Putamen (tissue), 1 donor: ENCODE measurements at regions not wholly inside any gene's neighbourhood (a gene's known extent, or its start where the extent isn't known, plus 50 kb on each side); places are given as distances from the start of the nearest gene placed in this dataset.

ENCODE experiments used
- DNase-seq: peaks from one replicate; pipeline ENCODE4 v3.0.0-alpha.2; 2016; ENCODE audit warnings: low spot score

DNA sequence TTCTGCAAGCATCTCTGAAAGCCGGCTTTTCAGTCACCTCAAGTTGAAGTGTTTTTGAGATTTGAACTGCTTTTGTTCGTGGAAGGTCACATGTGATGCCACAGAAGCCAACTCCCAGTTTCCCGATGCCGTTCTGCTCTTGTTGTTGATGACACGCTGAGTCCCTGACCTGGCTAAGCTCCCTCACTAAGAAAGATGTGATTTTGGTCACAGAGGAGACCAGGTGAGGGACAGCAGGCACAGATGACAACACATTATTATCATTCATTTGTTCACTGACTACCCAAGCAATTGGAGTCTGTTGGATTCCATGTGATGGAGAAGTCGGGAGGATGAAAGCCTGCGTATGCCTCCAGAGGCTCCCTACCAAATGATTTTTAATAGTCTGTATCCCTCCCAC lies 822.4 kb upstream of the RBFOX1 start:
- no peak for DNase-seq

- DNase-seq: no peak
Observed at GRCh38 chr16:6499413-6499812, 833.2 kb upstream of the RBFOX1 start.

GRCh38 chr16:6498858-6499257 lies 833.8 kb upstream of the RBFOX1 start:
- DNase-seq: no peak

DNA sequence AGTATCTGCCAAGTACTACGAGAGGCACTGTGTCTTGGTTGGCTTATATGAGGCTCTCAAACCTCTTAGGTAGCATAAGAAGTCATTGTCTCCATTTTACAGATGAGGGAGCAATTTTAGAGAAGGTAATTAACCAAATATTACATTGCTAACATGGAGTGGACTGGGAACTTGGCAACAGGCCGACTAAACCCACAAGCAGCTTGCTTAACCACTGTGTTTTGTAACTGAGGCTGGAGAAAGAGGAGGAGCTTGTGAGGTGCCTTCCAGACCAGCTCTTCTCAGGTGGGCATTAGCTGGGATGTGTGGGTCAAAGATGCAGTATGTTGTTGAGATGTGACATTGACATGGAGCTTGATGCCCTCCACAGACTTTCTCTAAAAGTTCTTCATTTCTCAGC lies 835.6 kb upstream of the RBFOX1 start:
- DNase-seq: no peak

GRCh38 chr16:6495486-6496210 lies 837.0 kb upstream of the RBFOX1 start:
- DNase-seq: no peak

GRCh38 chr16:6494716-6495115 lies 837.9 kb upstream of the RBFOX1 start:
- no peak for DNase-seq

GRCh38 chr16:6493555-6493954 lies 839.1 kb upstream of the RBFOX1 start:
- DNase-seq: no peak

- DNase-seq: no peak
Observed at GRCh38 chr16:6492742-6493141, 839.9 kb upstream of the RBFOX1 start.

DNA sequence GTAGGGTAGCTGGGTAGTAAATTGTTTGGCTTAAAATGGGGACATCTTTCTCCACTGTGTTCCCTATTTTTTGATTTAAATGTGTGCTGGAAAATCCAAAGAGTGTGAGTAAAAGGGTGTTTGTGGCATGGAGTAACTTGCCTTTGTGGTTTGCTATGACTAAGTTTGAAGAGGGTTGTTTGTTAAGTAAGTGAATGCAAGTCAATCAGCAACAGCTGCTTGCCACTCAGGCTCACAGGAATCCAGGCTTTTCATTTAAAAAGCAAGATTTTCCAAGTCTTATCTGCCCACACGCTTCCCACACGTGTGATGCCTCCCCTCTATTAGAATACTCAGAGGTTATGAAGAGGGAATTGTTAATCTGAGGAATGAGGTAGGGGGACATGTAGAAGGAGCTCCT lies 847.7 kb upstream of the RBFOX1 start:
- DNase-seq: peak; percentile 24

GRCh38 chr16:6484081-6484480 lies 848.6 kb upstream of the RBFOX1 start:
- DNase-seq: no peak

- peak; percentile 19 for DNase-seq
Observed at GRCh38 chr16:6483469-6484033, 849.1 kb upstream of the RBFOX1 start.

- peak; percentile 32 for DNase-seq
Observed at GRCh38 chr16:6482696-6483468, 849.8 kb upstream of the RBFOX1 start.

- no peak for DNase-seq
Observed at GRCh38 chr16:6481894-6482293, 850.8 kb upstream of the RBFOX1 start.

DNA sequence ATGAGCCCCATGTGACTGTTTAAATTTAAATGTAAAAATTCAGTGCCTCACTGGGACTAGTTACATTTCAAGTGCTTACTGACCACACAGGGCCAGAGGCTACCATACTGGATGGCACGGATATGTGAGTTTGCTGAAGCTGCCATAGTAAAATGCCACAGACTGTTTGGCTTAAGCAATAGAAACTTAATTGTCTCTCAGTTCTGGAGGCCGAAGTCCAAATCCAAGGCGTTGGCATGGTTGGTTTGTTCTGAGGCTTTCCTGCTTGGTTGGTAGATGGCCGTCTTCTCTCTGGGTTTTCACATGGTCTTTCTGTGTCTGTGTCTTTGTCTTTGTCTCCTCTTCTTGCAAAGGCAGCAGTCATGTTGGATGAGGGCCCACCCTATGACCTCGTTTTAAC lies 878.9 kb upstream of the RBFOX1 start:
- DNase-seq: no peak

- DNase-seq: no peak
Observed at GRCh38 chr16:6447021-6447790, 885.4 kb upstream of the RBFOX1 start.

DNA sequence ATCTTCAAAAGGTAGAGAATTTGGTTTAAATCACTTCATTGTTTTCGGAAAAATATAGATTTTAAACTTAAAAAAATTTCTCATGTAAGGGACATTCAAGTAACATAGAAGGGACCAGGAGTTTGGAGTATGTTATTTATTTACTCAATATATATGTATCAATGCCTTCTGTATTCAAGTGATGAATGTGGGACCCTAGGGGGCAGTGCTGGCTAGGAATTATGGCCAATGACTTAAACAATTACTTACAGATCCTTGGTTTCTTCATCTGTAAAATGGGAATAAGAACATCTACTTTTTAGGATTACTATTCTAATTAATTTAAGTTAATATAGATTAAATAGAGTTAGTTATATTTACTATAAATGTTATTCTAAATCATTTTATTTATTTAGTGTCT lies 886.3 kb upstream of the RBFOX1 start:
- no peak for DNase-seq

DNA sequence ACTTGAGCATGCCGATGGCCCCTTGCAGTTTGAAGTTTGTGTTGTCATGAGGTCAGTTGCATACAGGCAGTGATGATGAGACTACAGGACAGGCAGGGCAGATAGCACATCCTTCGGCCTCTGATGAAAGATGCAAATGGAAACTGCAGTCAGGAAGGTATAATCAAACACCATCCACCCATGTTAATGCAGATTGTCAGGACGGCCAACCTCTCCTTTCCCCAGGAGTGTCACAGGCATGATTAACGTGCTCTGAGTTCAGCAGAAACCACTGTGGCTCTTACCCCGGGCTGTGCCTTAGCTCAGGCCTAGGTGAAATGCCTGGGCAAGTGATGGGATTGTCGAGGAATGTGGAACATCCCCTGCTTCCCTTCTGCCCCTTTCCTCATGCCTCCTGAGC lies 893.5 kb upstream of the RBFOX1 start:
- DNase-seq: no peak

GRCh38 chr16:6428861-6429260 lies 903.8 kb upstream of the RBFOX1 start:
- peak; percentile 12 for DNase-seq

DNA sequence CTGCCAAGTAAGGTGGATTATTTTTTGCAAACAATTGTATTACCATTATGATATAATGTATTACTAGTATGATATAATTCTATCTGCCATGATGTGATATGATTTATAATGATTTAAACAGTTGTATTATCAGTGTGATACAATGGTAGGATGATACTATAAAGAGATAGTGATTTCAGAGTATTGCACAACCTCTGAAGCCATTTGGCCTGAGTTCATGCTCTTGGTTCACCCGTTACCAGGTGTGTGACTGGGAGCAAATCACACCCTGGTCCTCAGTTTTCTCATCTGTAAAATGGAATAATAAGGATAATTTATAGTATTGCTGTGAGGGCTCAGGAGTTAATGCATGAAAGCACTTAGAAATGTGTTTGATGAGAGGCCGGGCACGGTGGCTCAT lies 905.0 kb upstream of the RBFOX1 start:
- no peak for DNase-seq

DNA sequence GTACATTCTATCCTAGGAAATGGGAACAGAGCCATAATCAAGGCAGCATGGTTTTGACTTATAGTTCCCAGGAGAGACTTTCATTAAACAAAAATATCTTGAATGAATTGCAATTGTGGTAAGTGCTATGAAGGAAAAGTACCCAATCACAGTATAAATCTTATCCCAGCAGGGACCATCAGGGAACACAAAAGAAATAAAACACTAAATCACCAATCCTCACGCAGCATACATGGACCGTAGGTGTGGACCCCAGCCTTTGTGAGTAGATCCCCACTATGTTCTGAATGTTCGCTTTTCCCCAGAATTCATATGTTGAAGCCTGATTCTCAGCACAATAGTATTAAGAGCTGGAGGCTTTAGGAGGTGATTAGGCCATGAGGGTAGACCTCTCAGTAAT lies 925.0 kb upstream of the RBFOX1 start:
- no peak for DNase-seq

DNA sequence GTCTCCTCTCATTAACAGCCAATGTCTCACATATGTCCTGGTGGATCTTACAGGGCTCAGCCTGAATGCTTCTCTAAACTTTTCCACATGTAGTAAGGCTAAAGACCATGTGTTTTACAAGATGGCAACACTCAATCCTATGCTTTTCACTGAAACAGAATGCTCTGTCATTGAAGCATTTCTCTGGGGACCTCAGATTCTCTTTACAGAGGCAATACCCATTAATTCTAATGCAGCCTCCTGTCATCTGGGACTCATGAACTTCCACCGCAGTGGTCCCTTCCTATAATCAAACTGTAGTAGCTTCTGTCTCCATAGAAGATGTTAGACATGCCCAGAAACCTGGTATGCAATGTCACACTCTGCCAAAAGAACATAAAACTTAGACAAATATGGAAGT lies 926.6 kb upstream of the RBFOX1 start:
- DNase-seq: no peak

GRCh38 chr16:6382924-6383459 lies 949.7 kb upstream of the RBFOX1 start:
- no peak for DNase-seq
